GM06990 (cell line): ENCODE measurements at regions not wholly inside any gene's neighbourhood (a gene's known extent, or its start where the extent isn't known, plus 50 kb on each side); places are given as distances from the start of the nearest gene placed in this dataset.

Experiments used
- DNase-seq: peaks from one replicate; pipeline ENCODE4 v3.0.0-alpha.2; 2011; ENCODE audit not compliant: insufficient read length; ENCODE audit errors: extremely low read depth
- H3K27me3 ChIP-seq: replicated peaks from 2 replicates; pipeline ENCODE4 v1.6.0; 2011; ENCODE audit warnings: low read length; ENCODE audit not compliant: control insufficient read depth, insufficient read depth
- H3K36me3 ChIP-seq: 2 replicates; pipeline ENCODE4 v1.5.1; 2011; ENCODE audit warnings: low read length; ENCODE audit not compliant: control insufficient read depth, insufficient read depth
- H3K4me3 ChIP-seq: replicated peaks from 2 replicates; pipeline ENCODE4 v1.5.1; 2011; ENCODE audit warnings: low read depth, mild to moderate bottlenecking, control low read depth, low read length
- CTCF ChIP-seq: IDR thresholded peaks from 2 replicates; pipeline ENCODE4 v1.5.1; 2011; ENCODE audit warnings: low read length, control low read depth, mild to moderate bottlenecking, inconsistent platforms; ENCODE audit not compliant: insufficient read depth, poor library complexity, severe bottlenecking

- H3K27me3 ChIP-seq = no peaks in the 10 kb centered on the region
- no peak overlapping the region for H3K4me3 ChIP-seq
- no peak for TF ChIP-seq CTCF
- no peaks in the 10 kb centered on the region for H3K36me3 ChIP-seq
- DNase-seq = no peak
Observed at GRCh38 chr13:47281991-47282390, 385.1 kb upstream of the HTR2A start.

GRCh38 chr13:47279920-47280319, 383.1 kb upstream of the HTR2A start:
- H3K4me3 ChIP-seq = no peak overlapping the region
- TF ChIP-seq CTCF = no peak

GRCh38 chr13:47277774-47278173, 380.9 kb upstream of the HTR2A start:
- Histone ChIP-seq H3K4me3 (no peak overlapping the region), H3K36me3 (no peaks in the 10 kb centered on the region)

More at GRCh38 chr13:47279920-47280319, 383.1 kb upstream of the HTR2A start:
- Histone ChIP-seq H3K27me3 (no peaks in the 10 kb centered on the region), H3K36me3 (no peaks in the 10 kb centered on the region)
- DNase-seq = no peak

GRCh38 chr13:47268270-47268669, 371.4 kb upstream of the HTR2A start:
- no peak for DNase-seq
- Histone ChIP-seq H3K36me3 (no peaks in the 10 kb centered on the region), H3K4me3 (no peak overlapping the region), H3K27me3 (no peaks in the 10 kb centered on the region)
- no peak for TF ChIP-seq CTCF

More at GRCh38 chr13:47277774-47278173, 380.9 kb upstream of the HTR2A start:
- no peak for TF ChIP-seq CTCF
- no peaks in the 10 kb centered on the region for H3K27me3 ChIP-seq
- no peak for DNase-seq

- H3K27me3 ChIP-seq = no peaks in the 10 kb centered on the region; the same call in 1 of the 2 replicates
- H3K36me3 ChIP-seq = no peaks in the 10 kb centered on the region
- H3K4me3 ChIP-seq = no peak overlapping the region
- no peak for DNase-seq
- TF ChIP-seq CTCF = no peak
Observed at GRCh38 chr13:47258384-47258783, 361.5 kb upstream of the HTR2A start.

- Histone ChIP-seq H3K27me3 (no peaks in the 10 kb centered on the region; the same call in 1 of the 2 replicates), H3K4me3 (no peak overlapping the region), H3K36me3 (no peaks in the 10 kb centered on the region)
- TF ChIP-seq CTCF = no peak
- DNase-seq = no peak
Observed at GRCh38 chr13:47256618-47257017, 359.8 kb upstream of the HTR2A start.
